Adrenal gland (tissue), 9 donors: ENCODE measurements at regions not wholly inside any gene's neighbourhood (a gene's known extent, or its start where the extent isn't known, plus 50 kb on each side); places are given as distances from the start of the nearest gene placed in this dataset.

Source experiments
- DNase-seq, 7 donors: peaks; one replicate each; pipeline ENCODE4 v3.0.0-alpha.2; 2019 to 2020
- H3K27ac ChIP-seq, 5 donors: fragments of 200-600 bp; sonication (generic) in 4 of 5; 1 replicate in 3 of 5; 2 replicates in 2 of 5; pipeline versions ENCODE4 v1.5.1 to v1.8.0; 2016 to 2020; ENCODE audit warnings: mild to moderate bottlenecking in 1 of 5
- H3K27me3 ChIP-seq: fragments of 200-600 bp; 2 replicates; pipeline ENCODE4 v1.8.0; 2021
- H3K36me3 ChIP-seq, 2 donors: fragments of 200-600 bp; replicated peaks in 1 of 2; 1 replicate in 1 of 2; 2 replicates in 1 of 2; pipeline versions ENCODE4 v1.5.1 to v1.8.0; 2018 to 2022
- H3K4me1 ChIP-seq, 2 donors: fragments of 200-600 bp; replicated peaks in 1 of 2; 1 replicate in 1 of 2; 2 replicates in 1 of 2; pipeline versions ENCODE4 v1.5.1 to v1.8.0; 2018 to 2021
- H3K4me3 ChIP-seq, 4 donors: fragments of 200-600 bp; sonication (generic) in 3 of 4; one replicate each; pipeline ENCODE4 v1.5.1; 2016 to 2018
- H3K9me3 ChIP-seq, 3 donors: fragments of 200-600 bp; sonication (generic) in 1 of 3; replicated peaks in 1 of 3; 1 replicate in 2 of 3; 2 replicates in 1 of 3; pipeline versions ENCODE4 v1.5.1 to v1.8.0; 2016 to 2021
- CTCF ChIP-seq, 6 experiments: fragments of 450-650 bp in 4 of 6; fragments of 200-600 bp in 2 of 6; sonication (generic) in 1 of 6; IDR thresholded peaks; 1 replicate in 5 of 6; 2 replicates in 1 of 6; pipeline versions ENCODE4 v1.5.1 to v1.8.0; 2016 to 2021; ENCODE audit warnings: antibody characterized with exemption in 6 of 6, mild to moderate bottlenecking in 2 of 6, moderate library complexity in 1 of 6
- POLR2A ChIP-seq, 2 donors: fragments of 450-650 bp; IDR thresholded peaks; one replicate each; pipeline ENCODE4 v1.6.1; 2017; ENCODE audit warnings: antibody characterized with exemption in 2 of 2, mild to moderate bottlenecking in 2 of 2, moderate library complexity in 1 of 2
- WGBS, 4 donors: extraction: QIAGEN DNeasy Blood & Tissue Kit in 2 of 4; methylation state at CpG; one replicate each; pipeline versions ENCODE4 v1.1.5 to v1.1.7; 2013 to 2017; 5-methylcytosine and 5-hydroxymethylcytosine counted together
- intact Hi-C, 2 donors: fragments of 100-400 bp; cut with DNase I; formaldehyde crosslinking; loops; one replicate each; pipeline versions ENCODE4 v1.14.1 to v1.15.0; 2022 to 2023
- donor health status: healthy with polysubstance abuse.
- donor health status: Bipolar disorder and iron deficiency.
- donor health status: DM: yes; HTN: yes; CAD: no.
- donor health status: DM: no; HTN: no; CAD: no.
- donor health status: DM: no; HTN: no; CAD: no.

GRCh38 chrX:16320765-16321355 lies 153.6 kb downstream of the MAGEB17 start:
- TF ChIP-seq POLR2A (IDR thresholded peaks at IDR 0.05) (no peak), CTCF (IDR thresholded peaks at IDR 0.05) (no peak)
- no peak for DNase-seq
- WGBS, 4 donors, result 70 to 72% (median 71%) methylated on average over 4 of the region's 4 CpGs
- no peaks in the 10 kb centered on the region for H3K27me3 ChIP-seq
- no peaks in the 10 kb centered on the region for H3K4me1 ChIP-seq
- intact Hi-C loops, result no loop called here
- no peak overlapping the region for H3K27ac ChIP-seq
- no peaks in the 10 kb centered on the region for H3K36me3 ChIP-seq
- H3K4me3 ChIP-seq, result no peak overlapping the region
- H3K9me3 ChIP-seq, result no peaks in the 10 kb centered on the region

- intact Hi-C loops, result no loop called here
- TF ChIP-seq CTCF (IDR thresholded peaks at IDR 0.05), result no peak
- TF ChIP-seq POLR2A (IDR thresholded peaks at IDR 0.05), result no peak
- no peaks in the 10 kb centered on the region for H3K9me3 ChIP-seq
- no peak for DNase-seq
- H3K4me3 ChIP-seq, result no peak overlapping the region
- no peaks in the 10 kb centered on the region for H3K4me1 ChIP-seq
- H3K27me3 ChIP-seq, result peaks cover 3% of the 10 kb centered on the region
- 66 to 89% (median 87%) methylated on average over 7 of the region's 7 CpGs for WGBS, 4 donors
- no peak overlapping the region for H3K27ac ChIP-seq
- H3K36me3 ChIP-seq, result no peaks in the 10 kb centered on the region
These were observed 166.2 kb downstream of the MAGEB17 start for GRCh38 chrX:16333453-16333852.

- no peak overlapping the region for H3K4me3 ChIP-seq
- TF ChIP-seq POLR2A (IDR thresholded peaks at IDR 0.05) (no peak), CTCF (IDR thresholded peaks at IDR 0.05) (no peak)
- DNase-seq, result no peak
- WGBS, 4 donors, result 64 to 86% (median 71%) methylated on average over 1 of the region's 1 CpG
- peaks cover 3% of the 10 kb centered on the region for H3K27me3 ChIP-seq
- no peaks in the 10 kb centered on the region for H3K4me1 ChIP-seq
- intact Hi-C loops, result no loop called here
- no peaks in the 10 kb centered on the region for H3K36me3 ChIP-seq
- no peak overlapping the region for H3K27ac ChIP-seq
- H3K9me3 ChIP-seq, result no peaks in the 10 kb centered on the region
These were observed 167.9 kb downstream of the MAGEB17 start for GRCh38 chrX:16335181-16335580.

GRCh38 chrX:16347968-16348670 lies 180.8 kb downstream of the MAGEB17 start:
- Histone ChIP-seq H3K36me3 (no peaks in the 10 kb centered on the region), H3K27me3 (peaks cover 4% of the 10 kb centered on the region), H3K9me3 (no peaks in the 10 kb centered on the region), H3K27ac (no peak overlapping the region), H3K4me1 (no peaks in the 10 kb centered on the region), H3K4me3 (no peak overlapping the region)
- intact Hi-C loops, result no loop called here
- 73 to 81% (median 76%) methylated on average over 4 of the region's 4 CpGs for WGBS, 4 donors
- no peak for TF ChIP-seq POLR2A (IDR thresholded peaks at IDR 0.05)
- no peak for TF ChIP-seq CTCF (IDR thresholded peaks at IDR 0.05)
- no peak for DNase-seq
